ENCODE measurements at regions not wholly inside any gene's neighbourhood (a gene's known extent, or its start where the extent isn't known, plus 50 kb on each side); places are given as distances from the start of the nearest gene placed in this dataset.

DNA sequence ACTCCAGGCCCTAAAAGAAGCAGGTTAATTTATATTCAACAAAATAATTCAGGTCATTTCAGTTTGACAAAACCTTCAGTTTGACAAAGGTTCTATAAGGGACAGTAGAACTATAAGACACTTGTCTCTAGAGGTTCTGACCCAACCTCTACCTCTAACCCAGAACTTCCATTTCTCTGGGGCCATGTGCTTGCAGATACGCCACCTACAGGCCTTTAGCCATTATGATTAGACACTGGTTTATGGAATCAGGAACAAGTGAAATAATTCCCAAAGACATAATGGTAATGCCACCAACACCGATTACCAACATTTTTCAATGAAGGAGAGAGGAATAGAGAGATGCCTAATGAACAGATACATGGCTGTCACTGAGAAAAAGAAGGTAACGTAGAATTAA, 733.9 kb downstream of the PRELID2 start:
- TF ChIP-seq, protein P1, sequence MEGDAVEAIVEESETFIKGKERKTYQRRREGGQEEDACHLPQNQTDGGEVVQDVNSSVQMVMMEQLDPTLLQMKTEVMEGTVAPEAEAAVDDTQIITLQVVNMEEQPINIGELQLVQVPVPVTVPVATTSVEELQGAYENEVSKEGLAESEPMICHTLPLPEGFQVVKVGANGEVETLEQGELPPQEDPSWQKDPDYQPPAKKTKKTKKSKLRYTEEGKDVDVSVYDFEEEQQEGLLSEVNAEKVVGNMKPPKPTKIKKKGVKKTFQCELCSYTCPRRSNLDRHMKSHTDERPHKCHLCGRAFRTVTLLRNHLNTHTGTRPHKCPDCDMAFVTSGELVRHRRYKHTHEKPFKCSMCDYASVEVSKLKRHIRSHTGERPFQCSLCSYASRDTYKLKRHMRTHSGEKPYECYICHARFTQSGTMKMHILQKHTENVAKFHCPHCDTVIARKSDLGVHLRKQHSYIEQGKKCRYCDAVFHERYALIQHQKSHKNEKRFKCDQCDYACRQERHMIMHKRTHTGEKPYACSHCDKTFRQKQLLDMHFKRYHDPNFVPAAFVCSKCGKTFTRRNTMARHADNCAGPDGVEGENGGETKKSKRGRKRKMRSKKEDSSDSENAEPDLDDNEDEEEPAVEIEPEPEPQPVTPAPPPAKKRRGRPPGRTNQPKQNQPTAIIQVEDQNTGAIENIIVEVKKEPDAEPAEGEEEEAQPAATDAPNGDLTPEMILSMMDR (IDR thresholded peaks at IDR 0.05), result no peak
- TF ChIP-seq POLR2A (IDR thresholded peaks at IDR 0.05), result no peak
